SK-N-SH (cell line): ENCODE measurements at regions not wholly inside any gene's neighbourhood (a gene's known extent, or its start where the extent isn't known, plus 50 kb on each side); places are given as distances from the start of the nearest gene placed in this dataset.

Experiments used
- CTCF ChIA-PET: fragments of 300-600, 350-600 bp; formaldehyde crosslinking; extraction: SDS; loops from one replicate; lab custom pipeline; 2021; lab: Yijun Ruan, JAX
- POLR2A ChIA-PET: fragments of 350-600 bp; sonication (Branson Sonifier 250); formaldehyde crosslinking; extraction: SDS; loops from one replicate; lab custom pipeline; 2020; ENCODE audit warnings: antibody characterized with exemption, inconsistent platforms; lab: Yijun Ruan, JAX
- DNase-seq: peaks from one replicate; pipeline ENCODE4 v3.0.0; 2012
- H2AFZ ChIP-seq: fragments of 200-600 bp; sonication (generic); 2 replicates; pipeline ENCODE4 v1.8.1; 2016; ENCODE audit warnings: antibody characterized with exemption, mild to moderate bottlenecking, low read depth
- H3F3A ChIP-seq: fragments of 200-600 bp; sonication (generic); replicated peaks from 2 replicates; pipeline ENCODE3; 2016; ENCODE audit warnings: antibody characterized with exemption, mild to moderate bottlenecking; ENCODE audit not compliant: insufficient read depth
- H3K27ac ChIP-seq, 2 experiments: fragments of 200-500 bp in 1 of 2; fragments of 200-600 bp in 1 of 2; sonication (Bioruptor generic) in 1 of 2; sonication (generic), shearing (Covaris generic) in 1 of 2; 2 replicates each; pipeline versions ENCODE4 v1.5.1 to v1.6.1; 2014 to 2016; ENCODE audit warnings: low read depth in 2 of 2, inconsistent platforms in 1 of 2, low read length in 1 of 2, mild to moderate bottlenecking in 1 of 2, mixed read lengths in 1 of 2
- H3K27me3 ChIP-seq: fragments of 200-600 bp; sonication (generic), shearing (Covaris generic); 2 replicates; pipeline ENCODE4 v1.6.1; 2016; ENCODE audit warnings: mixed run types; ENCODE audit not compliant: insufficient read depth
- H3K36me3 ChIP-seq, 2 experiments: fragments of 200-500 bp in 1 of 2; fragments of 200-600 bp in 1 of 2; sonication (Bioruptor generic) in 1 of 2; sonication (generic) in 1 of 2; replicated peaks in 1 of 2; 2 replicates each; pipeline versions ENCODE3 to v1.5.1; 2014 to 2016; ENCODE audit warnings: low read length in 1 of 2, mild to moderate bottlenecking in 1 of 2; ENCODE audit not compliant: insufficient read depth in 2 of 2, control insufficient read depth in 1 of 2
- H3K4me1 ChIP-seq, 2 experiments: fragments of 200-500 bp in 1 of 2; fragments of 200-600 bp in 1 of 2; sonication (Bioruptor generic) in 1 of 2; sonication (generic), shearing (Covaris generic) in 1 of 2; 2 replicates each; pipeline versions ENCODE4 v1.5.1 to v1.6.1; 2014 to 2016; ENCODE audit warnings: low read depth in 1 of 2, low read length in 1 of 2, mixed run types in 1 of 2; ENCODE audit not compliant: insufficient read depth in 2 of 2, control insufficient read depth in 1 of 2
- H3K4me2 ChIP-seq: fragments of 200-600 bp; sonication (generic), shearing (Covaris generic); 2 replicates; pipeline ENCODE4 v1.6.1; 2017; ENCODE audit warnings: mixed run types
- H3K4me3 ChIP-seq, 2 experiments: fragments of 200-500 bp in 1 of 2; fragments of 200-600 bp in 1 of 2; sonication (Bioruptor generic) in 1 of 2; sonication (generic), shearing (Covaris generic) in 1 of 2; 2 replicates each; pipeline versions ENCODE4 v1.5.1 to v1.8.1; 2014 to 2016; ENCODE audit warnings: low read depth in 2 of 2, inconsistent platforms in 1 of 2, low read length in 1 of 2, mild to moderate bottlenecking in 1 of 2, mixed read lengths in 1 of 2, moderate library complexity in 1 of 2
- H3K79me2 ChIP-seq: fragments of 200-600 bp; sonication (generic); 2 replicates; pipeline ENCODE4 v1.8.1; 2017; ENCODE audit warnings: mild to moderate bottlenecking; ENCODE audit not compliant: insufficient read depth
- H3K9ac ChIP-seq: fragments of 200-600 bp; sonication (generic); 2 replicates; pipeline ENCODE4 v1.6.1; 2017; ENCODE audit warnings: mixed run types
- H3K9me2 ChIP-seq: fragments of 200-600 bp; sonication (generic); 2 replicates; pipeline ENCODE4 v1.6.1; 2017; ENCODE audit warnings: mixed run types
- H3K9me3 ChIP-seq: fragments of 200-600 bp; sonication (generic); 2 replicates; pipeline ENCODE4 v1.6.1; 2017; ENCODE audit warnings: mixed run types, mild to moderate bottlenecking, moderate library complexity
- H4K20me1 ChIP-seq: fragments of 200-600 bp; sonication (generic); 2 replicates; pipeline ENCODE4 v1.6.1; 2017; ENCODE audit warnings: mild to moderate bottlenecking, mixed run types; ENCODE audit not compliant: insufficient read depth
- FOSL2 ChIP-seq: IDR thresholded peaks from 2 replicates; pipeline ENCODE4 v1.4.0; 2012; ENCODE audit warnings: low read depth, mild to moderate bottlenecking, moderate library complexity, borderline replicate concordance
- FOXJ3 ChIP-seq: sonication (generic); formaldehyde crosslinking; IDR thresholded peaks from 2 replicates; pipeline ENCODE4 v1.5.1; 2020; ENCODE audit warnings: mild to moderate bottlenecking, missing genetic modification reagents
- GABPA ChIP-seq: IDR thresholded peaks from 2 replicates; pipeline ENCODE4 v1.4.0; 2012; ENCODE audit warnings: low read depth, mild to moderate bottlenecking
- GATA2 ChIP-seq: sonication (generic); formaldehyde crosslinking; IDR thresholded peaks from 2 replicates; pipeline ENCODE4 v1.5.0; 2020; ENCODE audit warnings: mild to moderate bottlenecking, missing genetic modification reagents
- JUND ChIP-seq: IDR thresholded peaks from 2 replicates; pipeline ENCODE4 v1.4.0; 2012
- MAX ChIP-seq: IDR thresholded peaks from 2 replicates; pipeline ENCODE4 v1.4.0; 2012; ENCODE audit warnings: low read depth
- MEF2A ChIP-seq: IDR thresholded peaks from 2 replicates; pipeline ENCODE4 v1.4.0; 2012; ENCODE audit warnings: low read depth, borderline replicate concordance
- MXI1 ChIP-seq: IDR thresholded peaks from 2 replicates; pipeline ENCODE4 v1.6.1; 2012; ENCODE audit warnings: mild to moderate bottlenecking, low read depth, low read length, improper control_type of control experiment
- NRF1 ChIP-seq: IDR thresholded peaks from 2 replicates; pipeline ENCODE4 v1.6.1; 2012; ENCODE audit warnings: low read depth, mild to moderate bottlenecking, low read length
- PBX3 ChIP-seq: IDR thresholded peaks from 2 replicates; pipeline ENCODE4; 2012
- POLR2AphosphoS5 ChIP-seq: IDR thresholded peaks from 2 replicates; pipeline ENCODE4 v1.6.1; 2012; ENCODE audit warnings: low read depth, low read length
- REST ChIP-seq: IDR thresholded peaks from 2 replicates; pipeline ENCODE4 v1.6.1; 2012; ENCODE audit warnings: mild to moderate bottlenecking, low read depth, low read length, moderate library complexity
- RXRA ChIP-seq: IDR thresholded peaks from 2 replicates; pipeline ENCODE4 v1.4.0; 2012; ENCODE audit warnings: low read depth, mild to moderate bottlenecking, borderline replicate concordance
- SIN3A ChIP-seq: IDR thresholded peaks from 2 replicates; pipeline ENCODE4 v1.6.1; 2012; ENCODE audit warnings: low read depth, mild to moderate bottlenecking, low read length, moderate library complexity, borderline replicate concordance
- TAF1 ChIP-seq: IDR thresholded peaks from 2 replicates; pipeline ENCODE4 v1.6.1; 2012; ENCODE audit warnings: low read depth, mild to moderate bottlenecking, low read length, moderate library complexity, borderline replicate concordance
- USF1 ChIP-seq: IDR thresholded peaks from 2 replicates; pipeline ENCODE4 v1.4.0; 2012; ENCODE audit warnings: low read depth, borderline replicate concordance
- USF2 ChIP-seq: fragments of 150-350 bp; IDR thresholded peaks from 2 replicates; pipeline ENCODE4 v1.6.1; 2017; ENCODE audit warnings: antibody characterized with exemption, low read length, low read depth, borderline replicate concordance
- YY1 ChIP-seq: IDR thresholded peaks from 2 replicates; pipeline ENCODE4 v1.4.0; 2012; ENCODE audit warnings: low read depth, mild to moderate bottlenecking
- WGBS: methylation state at CpG from one replicate; pipeline ENCODE4 v1.1.6; 2017; ENCODE audit warnings: low lambda C conversion rate; 5-methylcytosine and 5-hydroxymethylcytosine counted together

- no peak overlapping the region for H3K4me2 ChIP-seq
- no peaks in the 10 kb centered on the region for H4K20me1 ChIP-seq
- no peaks in the 10 kb centered on the region for H3K9me3 ChIP-seq
- CTCF ChIA-PET: no interaction called here
- no peak overlapping the region for H2AFZ ChIP-seq
- TF ChIP-seq NRF1 (no peak), PBX3 (no peak), YY1 (no peak), FOXJ3 (CRISPR knock-in tag) (no peak), MXI1 (no peak), TAF1 (no peak), GABPA (no peak), POLR2AphosphoS5 (no peak), RXRA (no peak), GATA2 (CRISPR knock-in tag) (no peak), FOSL2 (no peak), MAX (no peak), JUND (no peak), MEF2A (no peak), USF2 (no peak), REST (no peak), SIN3A (no peak), USF1 (no peak)
- POLR2A ChIA-PET: no interaction called here
- no peaks in the 10 kb centered on the region for H3K36me3 ChIP-seq
- H3K9me2 ChIP-seq: no peaks in the 10 kb centered on the region
- no peak for DNase-seq
- H3K4me1 ChIP-seq: no peaks in the 10 kb centered on the region
- H3K27ac ChIP-seq: no peak overlapping the region
- H3K4me3 ChIP-seq: no peak overlapping the region
- 2% methylated on average over 2 of the region's 2 CpGs for WGBS
- H3K9ac ChIP-seq: no peak overlapping the region
- no peaks in the 10 kb centered on the region for H3K79me2 ChIP-seq
- H3K27me3 ChIP-seq: no peaks in the 10 kb centered on the region
- no peaks in the 10 kb centered on the region for H3F3A ChIP-seq
These were observed 300.1 kb downstream of the NAF1 start for GRCh38 chr4:162866565-162866964.
